ENCODE measurements at regions not wholly inside any gene's neighbourhood (a gene's known extent, or its start where the extent isn't known, plus 50 kb on each side); places are given as distances from the start of the nearest gene placed in this dataset.
A peak's percentile ranks its signal among the peaks of the same experiment; 100 is the strongest.

DNA sequence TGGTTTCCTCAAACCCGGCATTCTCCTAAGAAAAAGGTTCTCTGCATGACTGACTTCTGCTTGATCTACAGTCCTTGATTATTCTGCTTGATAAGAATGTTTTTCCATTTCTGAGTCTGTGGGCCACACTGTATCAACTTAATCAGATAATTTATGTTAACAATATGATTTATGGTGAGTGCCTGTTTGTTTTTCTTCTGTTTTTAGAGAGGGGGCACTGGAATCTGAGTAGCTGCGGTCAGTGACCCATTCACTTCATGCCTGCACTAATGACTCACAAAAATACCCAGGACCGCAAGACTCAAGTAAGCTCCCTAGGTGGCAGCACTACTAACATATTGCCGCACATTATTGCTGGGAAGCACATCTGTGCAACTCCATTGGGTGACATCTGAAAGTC lies 542.3 kb upstream of the ATXN8OS start:
- TF ChIP-seq, protein P1, sequence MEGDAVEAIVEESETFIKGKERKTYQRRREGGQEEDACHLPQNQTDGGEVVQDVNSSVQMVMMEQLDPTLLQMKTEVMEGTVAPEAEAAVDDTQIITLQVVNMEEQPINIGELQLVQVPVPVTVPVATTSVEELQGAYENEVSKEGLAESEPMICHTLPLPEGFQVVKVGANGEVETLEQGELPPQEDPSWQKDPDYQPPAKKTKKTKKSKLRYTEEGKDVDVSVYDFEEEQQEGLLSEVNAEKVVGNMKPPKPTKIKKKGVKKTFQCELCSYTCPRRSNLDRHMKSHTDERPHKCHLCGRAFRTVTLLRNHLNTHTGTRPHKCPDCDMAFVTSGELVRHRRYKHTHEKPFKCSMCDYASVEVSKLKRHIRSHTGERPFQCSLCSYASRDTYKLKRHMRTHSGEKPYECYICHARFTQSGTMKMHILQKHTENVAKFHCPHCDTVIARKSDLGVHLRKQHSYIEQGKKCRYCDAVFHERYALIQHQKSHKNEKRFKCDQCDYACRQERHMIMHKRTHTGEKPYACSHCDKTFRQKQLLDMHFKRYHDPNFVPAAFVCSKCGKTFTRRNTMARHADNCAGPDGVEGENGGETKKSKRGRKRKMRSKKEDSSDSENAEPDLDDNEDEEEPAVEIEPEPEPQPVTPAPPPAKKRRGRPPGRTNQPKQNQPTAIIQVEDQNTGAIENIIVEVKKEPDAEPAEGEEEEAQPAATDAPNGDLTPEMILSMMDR (IDR thresholded peaks at IDR 0.05; ENCODE audit: low read depth, low read length, poor library complexity, severe bottlenecking): peak; percentile 55
- TF ChIP-seq EZH2phosphoT487 (IDR thresholded peaks at IDR 0.05; ENCODE audit: borderline replicate concordance, low read length): no peak

Data from DOHH2 (cell line).